HCT116 (cell line): ENCODE measurements at regions not wholly inside any gene's neighbourhood (a gene's known extent, or its start where the extent isn't known, plus 50 kb on each side); places are given as distances from the start of the nearest gene placed in this dataset.

Source experiments
- ATAC-seq: fragments of 200-7000 bp; cut with Tn5 transposase; 2 replicates; pipeline ENCODE4 v1.9.1; 2020; ENCODE audit warnings: mild to moderate bottlenecking, moderate library complexity
- BruUV-seq: library from RNA; stranded (reverse); fragments of 400-500 nt; replicated peaks from 2 replicates; lab custom pipeline; 2021; lab: Mats Ljungman, UMichigan
- CTCF ChIA-PET: fragments of 300-600 bp; sonication (Branson Sonifier 250); formaldehyde crosslinking; loops from one replicate; lab custom pipeline; 2021; ENCODE audit warnings: antibody characterized with exemption; lab: Charles Lee
- POLR2A ChIA-PET: fragments of 300-600, 350-600 bp; sonication (Branson Sonifier 250); formaldehyde crosslinking; loops from one replicate; lab custom pipeline; 2021; ENCODE audit warnings: antibody characterized with exemption; lab: Charles Lee
- RAD21 ChIA-PET, 2 experiments: fragments of 300-600 bp; sonication (Branson Sonifier 250); formaldehyde crosslinking; loops; one replicate each; lab custom pipeline; 2023; ENCODE audit warnings: low total read pairs in 2 of 2; ENCODE audit not compliant: uncharacterized antibody in 2 of 2, unreplicated experiment in 2 of 2, low non-redundant PET in 1 of 2; lab: Charles Lee
- DNase-seq: peaks from one replicate; pipeline ENCODE4 v3.0.0-alpha.2; 2010; ENCODE audit warnings: low read depth, low spot score
- H2AFZ ChIP-seq: fragments of 200-600 bp; shearing (Covaris generic), sonication (generic); 2 replicates; pipeline ENCODE4 v1.6.1; 2017; ENCODE audit warnings: low read depth, mixed run types, mixed read lengths, antibody characterized with exemption, low read length; ENCODE audit not compliant: poor library complexity, severe bottlenecking
- H3K27ac ChIP-seq: 2 replicates; pipeline ENCODE4 v1.5.1; 2012; ENCODE audit warnings: low read depth, low read length
- H3K27me3 ChIP-seq: fragments of 200-600 bp; sonication (generic); 2 replicates; pipeline ENCODE4 v1.6.1; 2016; ENCODE audit warnings: mixed run types, low read length, mixed read lengths; ENCODE audit not compliant: insufficient read depth
- H3K36me3 ChIP-seq, 2 experiments: fragments of 200-500 bp in 1 of 2; fragments of 200-600 bp in 1 of 2; sonication (Bioruptor generic) in 1 of 2; sonication (generic) in 1 of 2; 2 replicates each; pipeline versions ENCODE4 v1.5.1 to v1.6.1; 2014 to 2016; ENCODE audit warnings: low read length in 2 of 2, inconsistent platforms in 1 of 2, mixed read lengths in 1 of 2, mixed run types in 1 of 2; ENCODE audit not compliant: insufficient read depth in 2 of 2, control insufficient read depth in 1 of 2
- H3K4me1 ChIP-seq, 2 experiments: fragments of 200-600 bp in 1 of 2; sonication (generic) in 1 of 2; 2 replicates each; pipeline versions ENCODE4 v1.5.1 to v1.6.1; 2012 to 2017; ENCODE audit warnings: low read length in 2 of 2, inconsistent platforms in 1 of 2, mild to moderate bottlenecking in 1 of 2, mixed read lengths in 1 of 2, mixed run types in 1 of 2, moderate library complexity in 1 of 2; ENCODE audit not compliant: insufficient read depth in 2 of 2, control insufficient read depth in 1 of 2
- H3K4me2 ChIP-seq: fragments of 200-600 bp; sonication (generic); 2 replicates; pipeline ENCODE4 v1.6.1; 2017; ENCODE audit warnings: mixed run types, low read length, mixed read lengths
- H3K4me3 ChIP-seq, 2 experiments: fragments of 200-600 bp in 1 of 2; sonication (generic) in 1 of 2; replicated peaks in 1 of 2; 2 replicates each; pipeline ENCODE4 v1.5.1; 2011 to 2016; ENCODE audit warnings: low read length in 2 of 2, control low read depth in 1 of 2, low read depth in 1 of 2, mild to moderate bottlenecking in 1 of 2, mixed read lengths in 1 of 2, mixed run types in 1 of 2
- H3K79me2 ChIP-seq: fragments of 200-600 bp; sonication (generic); 2 replicates; pipeline ENCODE4 v1.6.1; 2017; ENCODE audit warnings: mild to moderate bottlenecking, mixed run types, low read length, moderate library complexity, mixed read lengths; ENCODE audit not compliant: insufficient read depth
- H3K9ac ChIP-seq: fragments of 200-600 bp; sonication (generic); 2 replicates; pipeline ENCODE4 v1.6.1; 2016; ENCODE audit warnings: low read length, mixed read lengths
- H3K9me2 ChIP-seq: fragments of 200-600 bp; sonication (generic), shearing (Covaris generic); 2 replicates; pipeline ENCODE4 v1.6.1; 2017; ENCODE audit warnings: mixed run types, mild to moderate bottlenecking, moderate library complexity; ENCODE audit not compliant: insufficient read depth
- H3K9me3 ChIP-seq, 2 experiments: fragments of 200-500 bp in 1 of 2; fragments of 200-600 bp in 1 of 2; sonication (Bioruptor generic) in 1 of 2; sonication (generic) in 1 of 2; 2 replicates each; pipeline ENCODE4 v1.6.1; 2014 to 2017; ENCODE audit warnings: low read length in 2 of 2, mixed read lengths in 2 of 2, inconsistent platforms in 1 of 2, low read depth in 1 of 2, mild to moderate bottlenecking in 1 of 2, mixed run types in 1 of 2, moderate library complexity in 1 of 2; ENCODE audit not compliant: control insufficient read depth in 1 of 2, insufficient read depth in 1 of 2
- H4K20me1 ChIP-seq: fragments of 200-600 bp; sonication (generic), shearing (Covaris generic); 2 replicates; pipeline ENCODE4 v1.6.1; 2017; ENCODE audit warnings: mixed run types, mild to moderate bottlenecking, moderate library complexity; ENCODE audit not compliant: insufficient read depth
- CBX3 ChIP-seq: IDR thresholded peaks from 2 replicates; pipeline ENCODE4 v1.6.1; 2012; ENCODE audit warnings: low read depth
- CEBPB ChIP-seq: IDR thresholded peaks from 2 replicates; pipeline ENCODE4 v1.6.1; 2012; ENCODE audit warnings: low read depth
- EGR1 ChIP-seq: IDR thresholded peaks from 2 replicates; pipeline ENCODE4 v1.6.1; 2012; ENCODE audit warnings: low read depth
- EZH2phosphoT487 ChIP-seq: fragments of 200-600 bp; IDR thresholded peaks from 2 replicates; pipeline ENCODE4 v1.6.1; 2018; ENCODE audit warnings: antibody characterized with exemption, borderline replicate concordance
- FOSL1 ChIP-seq: IDR thresholded peaks from 2 replicates; pipeline ENCODE4 v1.6.1; 2012; ENCODE audit warnings: low read depth
- JUND ChIP-seq: IDR thresholded peaks from 2 replicates; pipeline ENCODE4 v1.6.1; 2012
- MAX ChIP-seq: IDR thresholded peaks from 2 replicates; pipeline ENCODE4 v1.6.1; 2012
- POLR2A ChIP-seq: IDR thresholded peaks from 2 replicates; pipeline ENCODE4 v1.7.0; 2011; ENCODE audit warnings: borderline replicate concordance; ENCODE audit not compliant: insufficient read depth, insufficient read length; ENCODE audit errors: extremely low read depth
- RAD21 ChIP-seq: IDR thresholded peaks from 2 replicates; pipeline ENCODE4 v1.6.1; 2012; ENCODE audit warnings: low read depth, mild to moderate bottlenecking
- SIN3A ChIP-seq: IDR thresholded peaks from 2 replicates; pipeline ENCODE4 v1.6.1; 2012; ENCODE audit warnings: low read depth
- SRF ChIP-seq: IDR thresholded peaks from 2 replicates; pipeline ENCODE4 v1.6.1; 2012; ENCODE audit warnings: low read depth
- TCF7L2 ChIP-seq: IDR thresholded peaks from 2 replicates; pipeline ENCODE4 v1.7.0; 2011; ENCODE audit warnings: borderline replicate concordance, inconsistent platforms; ENCODE audit not compliant: insufficient read depth, insufficient read length; ENCODE audit errors: extremely low read depth
- YY1 ChIP-seq: IDR thresholded peaks from 2 replicates; pipeline ENCODE4 v1.6.1; 2011; ENCODE audit warnings: low read length, low read depth, moderate library complexity, mild to moderate bottlenecking; ENCODE audit not compliant: insufficient replicate concordance; ENCODE audit errors: extremely low read depth
- ZBTB33 ChIP-seq: IDR thresholded peaks from 2 replicates; pipeline ENCODE4 v1.6.1; 2011; ENCODE audit warnings: mild to moderate bottlenecking, low read length, moderate library complexity; ENCODE audit not compliant: insufficient replicate concordance; ENCODE audit errors: extremely low read depth
- ZFX ChIP-seq: fragments of 450-650 bp; IDR thresholded peaks from 2 replicates; pipeline ENCODE4 v1.6.1; 2017
- ZNF274 ChIP-seq: fragments of 200-500 bp; sonication (Bioruptor generic); IDR thresholded peaks from 2 replicates; pipeline ENCODE4 v1.6.1; 2014; ENCODE audit warnings: mild to moderate bottlenecking, low read depth, low read length, inconsistent platforms
- intact Hi-C: fragments of 100-400 bp; cut with micrococcal nuclease; formaldehyde crosslinking; loops from 2 replicates; pipeline ENCODE4 v1.10.0; 2022
- TF ChIP-seq, protein P1 (sequence below): IDR thresholded peaks from 2 replicates; pipeline ENCODE4 v1.6.1; 2012

DNA sequence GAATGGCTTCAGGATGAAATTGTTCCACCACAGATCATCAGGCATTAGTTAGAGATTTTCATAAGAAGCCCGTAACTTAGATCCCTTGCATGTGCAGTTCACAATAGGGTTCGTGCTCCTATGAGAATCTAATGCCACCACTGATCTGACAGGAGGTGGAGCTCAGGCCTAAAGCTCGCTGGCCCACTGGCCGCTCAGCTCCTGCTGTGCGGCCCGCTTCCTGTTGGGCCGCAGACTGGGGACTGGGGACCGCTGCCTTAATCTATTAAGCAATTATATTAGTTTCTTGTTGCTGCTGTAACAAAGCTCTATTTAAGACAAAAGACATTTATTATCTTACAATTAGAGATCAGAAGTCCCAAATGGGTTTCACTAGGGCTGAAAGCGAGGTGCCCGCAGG, 205.6 kb downstream of the LARP7 start:
- Histone ChIP-seq H3K4me1 (no peaks in the 10 kb centered on the region), H2AFZ (no peak overlapping the region), H3K9ac (no peak overlapping the region), H3K27ac (no peak overlapping the region), H3K79me2 (no peaks in the 10 kb centered on the region), H3K4me2 (no peak overlapping the region), H3K36me3 (no peaks in the 10 kb centered on the region)
- no peak for DNase-seq
- BruUV-seq, result no TSS peak
- intact Hi-C loops, result no loop called here
- TF ChIP-seq ZBTB33 (no peak), SRF (no peak), ZNF274 (no peak), SIN3A (no peak)
- TF ChIP-seq, all 23 proteins: peak for 0
- H3K9me2 ChIP-seq, result no peaks in the 10 kb centered on the region
- ChIA-PET CTCF (no interaction called here), RAD21 (no interaction called here), POLR2A (no interaction called here)
- no peaks in the 10 kb centered on the region for H3K9me3 ChIP-seq
- H3K27me3 ChIP-seq, result no peaks in the 10 kb centered on the region
- no peak overlapping the region for H3K4me3 ChIP-seq
- no peak for ATAC-seq
- H4K20me1 ChIP-seq, result no peaks in the 10 kb centered on the region

DNA sequence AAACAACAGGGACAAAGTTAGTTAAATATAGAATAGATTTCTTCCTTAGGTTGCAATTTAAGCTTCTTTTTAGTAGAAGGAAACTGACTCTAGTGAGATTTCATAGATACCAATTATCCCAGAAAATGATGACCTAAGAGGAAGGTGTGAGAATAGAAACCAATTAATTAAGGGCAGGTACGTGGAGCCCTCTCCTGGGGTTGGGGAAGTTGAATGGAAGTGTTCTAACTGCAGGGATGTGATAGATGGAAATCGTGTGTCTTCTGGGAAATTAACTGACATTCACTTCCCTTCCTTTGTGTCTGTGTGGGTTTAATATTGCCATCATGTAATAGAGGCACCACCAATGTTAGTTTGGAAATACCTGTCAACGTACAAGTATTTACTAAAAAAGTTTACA, 204.1 kb upstream of the ANK2 start:
- ATAC-seq (no peak), DNase-seq (no peak)
- H3K79me2 ChIP-seq, result no peaks in the 10 kb centered on the region
- H3K9me2 ChIP-seq, result no peaks in the 10 kb centered on the region
- ChIA-PET POLR2A (no interaction called here), CTCF (no interaction called here), RAD21 (no interaction called here)
- no peaks in the 10 kb centered on the region for H3K27me3 ChIP-seq
- H3K4me3 ChIP-seq, result no peak overlapping the region
- no peak overlapping the region for H2AFZ ChIP-seq
- no peak overlapping the region for H3K27ac ChIP-seq
- no peak overlapping the region for H3K9ac ChIP-seq
- no TSS peak for BruUV-seq
- no peaks in the 10 kb centered on the region for H3K9me3 ChIP-seq
- no peaks in the 10 kb centered on the region for H4K20me1 ChIP-seq
- no peak overlapping the region for H3K4me2 ChIP-seq
- H3K36me3 ChIP-seq, result no peaks in the 10 kb centered on the region
- intact Hi-C loops, result no loop called here
- no peaks in the 10 kb centered on the region for H3K4me1 ChIP-seq
- no peak for TF ChIP-seq POLR2A
- no peak for TF ChIP-seq CBX3
- TF ChIP-seq, protein P1, sequence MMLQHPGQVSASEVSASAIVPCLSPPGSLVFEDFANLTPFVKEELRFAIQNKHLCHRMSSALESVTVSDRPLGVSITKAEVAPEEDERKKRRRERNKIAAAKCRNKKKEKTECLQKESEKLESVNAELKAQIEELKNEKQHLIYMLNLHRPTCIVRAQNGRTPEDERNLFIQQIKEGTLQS, result no peak
- no peak for TF ChIP-seq JUND
- no peak for TF ChIP-seq CEBPB
- no peak for TF ChIP-seq TCF7L2
- TF ChIP-seq ZFX, result no peak
- no peak for TF ChIP-seq RAD21
- no peak for TF ChIP-seq MAX
- no peak for TF ChIP-seq SRF
- TF ChIP-seq EGR1, result no peak
- TF ChIP-seq EZH2phosphoT487, result no peak
- TF ChIP-seq FOSL1, result no peak
- no peak for TF ChIP-seq ZNF274
- TF ChIP-seq YY1, result no peak
